Choroid plexus epithelial cell (primary cell): ENCODE measurements at regions not wholly inside any gene's neighbourhood (a gene's known extent, or its start where the extent isn't known, plus 50 kb on each side); places are given as distances from the start of the nearest gene placed in this dataset.

Experiments
- DNase-seq: peaks from one replicate; pipeline ENCODE4 v3.0.0-alpha.2; 2010; ENCODE audit warnings: low read depth
- H3K4me3 ChIP-seq: 2 replicates; pipeline ENCODE4 v1.5.1; 2011; ENCODE audit warnings: low read depth, mild to moderate bottlenecking, control low read depth, low read length, moderate library complexity
- CTCF ChIP-seq: conservative IDR thresholded peaks from 2 replicates; pipeline ENCODE4 v1.5.1; 2011; ENCODE audit warnings: low read depth, mild to moderate bottlenecking, control low read depth, inconsistent platforms, low read length, moderate library complexity

- TF ChIP-seq CTCF = no peak
- no peak for DNase-seq
- H3K4me3 ChIP-seq = no peak overlapping the region
Observed at GRCh38 chr6:140205795-140206593, 831.5 kb upstream of the CITED2 start.

GRCh38 chr6:140204154-140204553, 829.7 kb upstream of the CITED2 start:
- no peak overlapping the region for H3K4me3 ChIP-seq
- TF ChIP-seq CTCF = no peak

GRCh38 chr6:140203661-140204147, 829.3 kb upstream of the CITED2 start:
- H3K4me3 ChIP-seq = no peak overlapping the region
- TF ChIP-seq CTCF = no peak
- DNase-seq = peak; percentile 84

More at GRCh38 chr6:140204154-140204553, 829.7 kb upstream of the CITED2 start:
- no peak for DNase-seq

- DNase-seq = peak; percentile 20
- H3K4me3 ChIP-seq = no peak overlapping the region
- no peak for TF ChIP-seq CTCF
Observed at GRCh38 chr6:140202964-140203515, 828.6 kb upstream of the CITED2 start.

- no peak for TF ChIP-seq CTCF
- H3K4me3 ChIP-seq = no peak overlapping the region
- no peak for DNase-seq
Observed at GRCh38 chr6:140201787-140202458, 827.5 kb upstream of the CITED2 start.

GRCh38 chr6:140193269-140193668, 818.8 kb upstream of the CITED2 start:
- TF ChIP-seq CTCF = no peak
- DNase-seq = no peak
- H3K4me3 ChIP-seq = no peak overlapping the region
